ENCODE measurements at regions not wholly inside any gene's neighbourhood (a gene's known extent, or its start where the extent isn't known, plus 50 kb on each side); places are given as distances from the start of the nearest gene placed in this dataset.

DNA sequence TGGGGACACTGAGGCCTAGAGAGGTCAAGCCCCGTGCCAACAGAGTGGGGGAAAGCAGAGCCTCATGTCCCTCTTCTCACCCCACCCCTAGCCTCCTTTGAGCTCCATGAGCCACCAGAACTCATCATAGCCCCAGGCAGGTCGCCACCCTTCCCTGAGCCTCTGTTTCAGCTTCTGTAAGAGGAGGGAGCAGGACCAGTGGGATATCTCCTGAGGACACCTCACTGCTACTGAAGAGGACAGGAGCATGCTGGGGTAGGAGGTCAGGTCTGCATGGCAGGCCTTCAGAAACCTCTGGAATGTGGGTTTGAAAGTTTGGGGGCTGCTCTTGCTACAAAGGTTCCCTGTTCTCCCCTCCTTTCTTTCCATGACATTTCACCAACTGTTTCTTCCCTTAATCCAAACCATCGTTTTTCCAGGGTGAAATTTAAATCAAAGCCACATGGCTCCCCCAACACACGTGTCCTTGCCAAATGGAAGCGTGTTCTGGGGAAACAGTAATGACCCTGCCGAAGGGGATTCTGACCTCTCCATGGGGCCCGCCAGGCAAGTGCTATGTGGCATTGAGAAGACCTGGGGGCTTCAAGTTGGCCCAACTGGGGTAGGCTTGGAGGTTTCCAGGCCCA, 88.1 kb upstream of the RUNX3 start:
- no peak for TF ChIP-seq POLR2A (IDR thresholded peaks at IDR 0.05; ENCODE audit: low read depth, low read length)
- no peak for TF ChIP-seq POLR2AphosphoS5 (IDR thresholded peaks at IDR 0.05; ENCODE audit: low read depth, low read length)
- no peak for TF ChIP-seq SPI1 (IDR thresholded peaks at IDR 0.05; ENCODE audit: low read depth, low read length)
